Adrenal gland (tissue), 9 donors: ENCODE measurements at regions not wholly inside any gene's neighbourhood (a gene's known extent, or its start where the extent isn't known, plus 50 kb on each side); places are given as distances from the start of the nearest gene placed in this dataset.
"Not testable (repeated sequence)": the region's sequence is repeated elsewhere in the genome, so short reads cannot be mapped to it uniquely, and the experiment has no call there.

Source experiments
- DNase-seq, 7 donors: peaks; one replicate each; pipeline ENCODE4 v3.0.0-alpha.2; 2019 to 2020
- H3K27ac ChIP-seq, 5 donors: fragments of 200-600 bp; sonication (generic) in 4 of 5; 1 replicate in 3 of 5; 2 replicates in 2 of 5; pipeline versions ENCODE4 v1.5.1 to v1.8.0; 2016 to 2020; ENCODE audit warnings: mild to moderate bottlenecking in 1 of 5
- H3K27me3 ChIP-seq: fragments of 200-600 bp; 2 replicates; pipeline ENCODE4 v1.8.0; 2021
- H3K36me3 ChIP-seq, 2 donors: fragments of 200-600 bp; replicated peaks in 1 of 2; 1 replicate in 1 of 2; 2 replicates in 1 of 2; pipeline versions ENCODE4 v1.5.1 to v1.8.0; 2018 to 2022
- H3K4me1 ChIP-seq, 2 donors: fragments of 200-600 bp; replicated peaks in 1 of 2; 1 replicate in 1 of 2; 2 replicates in 1 of 2; pipeline versions ENCODE4 v1.5.1 to v1.8.0; 2018 to 2021
- H3K4me3 ChIP-seq, 4 donors: fragments of 200-600 bp; sonication (generic) in 3 of 4; one replicate each; pipeline ENCODE4 v1.5.1; 2016 to 2018
- H3K9me3 ChIP-seq, 3 donors: fragments of 200-600 bp; sonication (generic) in 1 of 3; replicated peaks in 1 of 3; 1 replicate in 2 of 3; 2 replicates in 1 of 3; pipeline versions ENCODE4 v1.5.1 to v1.8.0; 2016 to 2021
- POLR2A ChIP-seq, 2 donors: fragments of 450-650 bp; IDR thresholded peaks; one replicate each; pipeline ENCODE4 v1.6.1; 2017; ENCODE audit warnings: antibody characterized with exemption in 2 of 2, mild to moderate bottlenecking in 2 of 2, moderate library complexity in 1 of 2
- WGBS, 4 donors: extraction: QIAGEN DNeasy Blood & Tissue Kit in 2 of 4; methylation state at CpG; one replicate each; pipeline versions ENCODE4 v1.1.5 to v1.1.7; 2013 to 2017; 5-methylcytosine and 5-hydroxymethylcytosine counted together
- intact Hi-C, 2 donors: fragments of 100-400 bp; cut with DNase I; formaldehyde crosslinking; loops; one replicate each; pipeline versions ENCODE4 v1.14.1 to v1.15.0; 2022 to 2023
- TF ChIP-seq, protein P1 (sequence below), 6 experiments: fragments of 450-650 bp in 4 of 6; fragments of 200-600 bp in 2 of 6; sonication (generic) in 1 of 6; IDR thresholded peaks; 1 replicate in 5 of 6; 2 replicates in 1 of 6; pipeline versions ENCODE4 v1.5.1 to v1.8.0; 2016 to 2021; ENCODE audit warnings: antibody characterized with exemption in 6 of 6, mild to moderate bottlenecking in 2 of 6, moderate library complexity in 1 of 6
- donor health status: healthy with polysubstance abuse.
- donor health status: Bipolar disorder and iron deficiency.
- donor health status: DM: yes; HTN: yes; CAD: no.
- donor health status: DM: no; HTN: no; CAD: no.
- donor health status: DM: no; HTN: no; CAD: no.

DNA sequence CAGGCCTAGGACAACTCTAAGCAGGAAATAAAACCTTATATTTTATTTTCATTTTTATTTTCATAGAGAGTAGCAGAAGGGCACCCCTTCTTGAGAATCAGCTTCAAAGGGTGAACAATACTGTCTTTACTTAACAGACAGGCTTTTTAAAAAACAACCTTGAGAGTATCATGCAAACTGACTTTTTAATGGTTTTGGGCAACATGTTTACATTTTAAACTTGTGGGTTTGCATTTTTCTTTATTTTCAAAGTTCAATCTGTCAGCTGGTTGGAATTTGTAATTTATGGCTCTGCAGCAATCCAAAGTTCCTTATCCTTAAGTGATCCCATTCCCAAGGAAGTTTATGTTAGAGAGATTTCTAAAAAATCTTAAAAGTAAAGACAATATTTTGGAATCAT is 392.3 kb upstream of the ADAMTS5 start:
- Histone ChIP-seq H3K4me3 (no peak overlapping the region), H3K36me3 (no peaks in the 10 kb centered on the region), H3K9me3 (no peaks in the 10 kb centered on the region), H3K27ac (no peak overlapping the region), H3K4me1 (no peaks in the 10 kb centered on the region), H3K27me3 (no peaks in the 10 kb centered on the region)
- no peak for TF ChIP-seq POLR2A (IDR thresholded peaks at IDR 0.05)
- TF ChIP-seq, protein P1, sequence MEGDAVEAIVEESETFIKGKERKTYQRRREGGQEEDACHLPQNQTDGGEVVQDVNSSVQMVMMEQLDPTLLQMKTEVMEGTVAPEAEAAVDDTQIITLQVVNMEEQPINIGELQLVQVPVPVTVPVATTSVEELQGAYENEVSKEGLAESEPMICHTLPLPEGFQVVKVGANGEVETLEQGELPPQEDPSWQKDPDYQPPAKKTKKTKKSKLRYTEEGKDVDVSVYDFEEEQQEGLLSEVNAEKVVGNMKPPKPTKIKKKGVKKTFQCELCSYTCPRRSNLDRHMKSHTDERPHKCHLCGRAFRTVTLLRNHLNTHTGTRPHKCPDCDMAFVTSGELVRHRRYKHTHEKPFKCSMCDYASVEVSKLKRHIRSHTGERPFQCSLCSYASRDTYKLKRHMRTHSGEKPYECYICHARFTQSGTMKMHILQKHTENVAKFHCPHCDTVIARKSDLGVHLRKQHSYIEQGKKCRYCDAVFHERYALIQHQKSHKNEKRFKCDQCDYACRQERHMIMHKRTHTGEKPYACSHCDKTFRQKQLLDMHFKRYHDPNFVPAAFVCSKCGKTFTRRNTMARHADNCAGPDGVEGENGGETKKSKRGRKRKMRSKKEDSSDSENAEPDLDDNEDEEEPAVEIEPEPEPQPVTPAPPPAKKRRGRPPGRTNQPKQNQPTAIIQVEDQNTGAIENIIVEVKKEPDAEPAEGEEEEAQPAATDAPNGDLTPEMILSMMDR (IDR thresholded peaks at IDR 0.05), result no peak
- intact Hi-C loops, result no loop called here
- DNase-seq, result no peak

DNA sequence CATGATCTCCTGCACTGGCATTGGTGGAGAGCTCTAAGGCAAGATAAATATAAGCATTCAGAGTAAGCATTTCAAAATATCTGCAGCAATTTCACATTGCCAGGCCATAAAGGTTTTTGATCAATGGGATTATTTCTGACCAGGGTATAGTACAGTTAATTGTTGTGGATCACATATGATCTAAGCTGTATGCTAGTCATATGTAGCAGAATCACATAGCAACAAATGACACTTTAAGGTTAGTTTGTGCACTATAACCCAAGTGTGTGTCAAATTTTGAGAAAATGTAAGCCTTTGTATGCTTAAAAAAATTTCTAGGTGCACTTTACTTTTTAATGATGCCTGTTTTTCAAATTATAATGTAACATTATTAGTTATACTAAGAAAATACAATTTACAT is 386.0 kb upstream of the ADAMTS5 start:
- intact Hi-C loops, result no loop called here
- no peaks in the 10 kb centered on the region for H3K27me3 ChIP-seq
- no peak for DNase-seq
- H3K9me3 ChIP-seq, result no peaks in the 10 kb centered on the region
- H3K4me3 ChIP-seq, result no peak overlapping the region
- H3K36me3 ChIP-seq, result no peaks in the 10 kb centered on the region
- no peak for TF ChIP-seq POLR2A (IDR thresholded peaks at IDR 0.05)
- TF ChIP-seq, protein P1 (IDR thresholded peaks at IDR 0.05), result no peak
- no peaks in the 10 kb centered on the region for H3K4me1 ChIP-seq
- no peak overlapping the region for H3K27ac ChIP-seq

DNA sequence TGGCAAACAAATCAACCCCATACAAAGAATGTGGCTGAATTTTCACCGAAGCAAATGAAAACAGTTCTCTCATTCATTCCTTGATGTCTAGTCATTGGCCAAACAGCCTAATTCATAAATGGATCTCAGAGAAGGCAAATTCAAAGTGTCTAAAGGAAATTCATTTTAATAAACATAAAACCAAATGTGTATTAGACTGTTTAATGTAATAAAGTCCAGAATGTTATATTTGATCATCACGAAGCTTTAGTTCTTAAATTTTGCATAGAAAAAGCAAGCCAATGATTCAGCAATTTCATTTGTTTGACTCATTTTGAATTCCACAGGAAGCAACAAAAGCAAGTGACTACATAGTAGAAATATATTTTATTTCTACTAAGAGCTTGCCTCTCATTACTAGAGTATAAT is 379.2 kb upstream of the ADAMTS5 start:
- TF ChIP-seq, protein P1 (IDR thresholded peaks at IDR 0.05), result no peak
- TF ChIP-seq POLR2A (IDR thresholded peaks at IDR 0.05), result no peak
- no peak overlapping the region for H3K4me3 ChIP-seq
- no peaks in the 10 kb centered on the region for H3K27me3 ChIP-seq
- peaks cover 0 to 6% (median 0%) of the 10 kb centered on the region in 3 donors for H3K9me3 ChIP-seq
- H3K36me3 ChIP-seq, result no peaks in the 10 kb centered on the region
- 74 to 86% (median 78%) methylated on average over 2 of the region's 2 CpGs for WGBS, 4 donors
- intact Hi-C loops, result no loop called here
- no peak overlapping the region for H3K27ac ChIP-seq
- H3K4me1 ChIP-seq, result no peaks in the 10 kb centered on the region
- no peak for DNase-seq

DNA sequence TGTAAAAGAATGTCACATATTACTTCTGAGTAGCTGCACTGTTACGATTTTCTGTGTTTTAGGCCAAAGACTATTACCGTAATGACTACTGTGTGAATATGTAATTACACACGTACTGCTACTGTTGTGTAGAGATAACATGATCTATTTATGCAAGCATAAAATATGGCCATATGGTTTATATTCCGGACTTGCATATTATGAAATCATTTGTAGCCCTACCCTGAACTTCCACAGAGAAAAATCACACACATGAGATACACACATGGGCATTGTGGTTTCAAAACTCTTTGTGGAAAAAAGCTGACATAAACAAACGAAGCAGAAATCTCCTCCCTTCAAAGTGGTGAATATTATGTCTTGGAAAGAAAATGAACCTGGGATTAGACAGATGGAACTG is 373.0 kb upstream of the ADAMTS5 start:
- DNase-seq, result no peak
- Histone ChIP-seq H3K4me3 (no peak overlapping the region), H3K27me3 (no peaks in the 10 kb centered on the region), H3K4me1 (no peaks in the 10 kb centered on the region), H3K9me3 (peaks cover 0 to 6% (median 0%) of the 10 kb centered on the region in 3 donors), H3K27ac (no peak overlapping the region), H3K36me3 (no peaks in the 10 kb centered on the region)
- no peak for TF ChIP-seq POLR2A (IDR thresholded peaks at IDR 0.05)
- TF ChIP-seq, protein P1 (IDR thresholded peaks at IDR 0.05), result no peak
- intact Hi-C loops, result no loop called here
- WGBS, 4 donors, result 62 to 65% (median 65%) methylated on average over 5 of the region's 5 CpGs

DNA sequence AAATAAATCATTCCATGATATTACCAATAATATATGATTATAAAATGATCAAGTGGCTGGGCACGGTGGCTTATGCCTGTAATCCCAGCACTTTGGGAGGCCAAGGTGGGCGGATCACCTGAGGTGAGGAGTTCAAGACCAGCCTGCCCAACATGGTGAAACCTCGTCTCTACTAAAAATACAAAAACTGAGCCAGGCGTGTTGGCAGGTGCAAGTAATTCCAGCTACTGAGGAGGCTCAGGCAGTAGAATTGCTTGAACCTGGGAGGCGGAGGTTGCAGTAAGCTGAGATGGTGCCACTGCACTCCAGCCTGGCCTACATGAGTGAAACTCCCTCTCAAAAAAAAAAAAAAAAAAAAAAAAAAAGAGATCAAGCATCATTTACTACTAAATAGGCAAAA is 371.1 kb upstream of the ADAMTS5 start:
- H3K27me3 ChIP-seq, H3K27ac ChIP-seq, H3K4me1 ChIP-seq, H3K9me3 ChIP-seq, H3K36me3 ChIP-seq, H3K4me3 ChIP-seq, intact Hi-C loops, DNase-seq: not testable (repeated sequence)
- WGBS, 4 donors, result 73 to 86% (median 84%) methylated on average over 5 of the region's 5 CpGs
